Right lobe of liver (tissue), 4 donors: ENCODE measurements at regions not wholly inside any gene's neighbourhood (a gene's known extent, or its start where the extent isn't known, plus 50 kb on each side); places are given as distances from the start of the nearest gene placed in this dataset.

ENCODE experiments used
- CTCF ChIP-seq, 4 donors: fragments of 200-600 bp in 3 of 4; fragments of 450-650 bp in 1 of 4; IDR thresholded peaks; one replicate each; pipeline versions ENCODE4 v1.5.1 to v1.8.0; 2016 to 2022; ENCODE audit warnings: antibody characterized with exemption in 4 of 4, mild to moderate bottlenecking in 2 of 4
- POLR2A ChIP-seq: fragments of 450-650 bp; IDR thresholded peaks from one replicate; pipeline ENCODE4 v1.6.1; 2017; ENCODE audit warnings: antibody characterized with exemption, mild to moderate bottlenecking
- donor health status: DM: no; HTN: no; CAD: no.
- donor health status: DM: no; HTN: no; CAD: no.
- donor health status: DM: no; HTN: yes; CAD: no.

GRCh38 chr12:97716356-97716755 is 253.8 kb downstream of the RMST start:
- TF ChIP-seq CTCF (IDR thresholded peaks at IDR 0.05): peak in 3 of 4 donors; percentile 14 to 22 (median 14)
- TF ChIP-seq POLR2A: no peak
